Epithelial cell of esophagus (primary cell): ENCODE measurements at regions not wholly inside any gene's neighbourhood (a gene's known extent, or its start where the extent isn't known, plus 50 kb on each side); places are given as distances from the start of the nearest gene placed in this dataset.
A peak's percentile ranks its signal among the peaks of the same experiment; 100 is the strongest.

ENCODE experiments used
- DNase-seq: peaks from one replicate; pipeline ENCODE4 v3.0.0; 2010; ENCODE audit warnings: low read depth
- H3K4me3 ChIP-seq: 2 replicates; pipeline ENCODE4 v1.5.1; 2011; ENCODE audit warnings: mild to moderate bottlenecking, low read length, control low read depth
- TF ChIP-seq, protein P1 (sequence below): IDR thresholded peaks from 2 replicates; pipeline ENCODE4 v1.5.1; 2011; ENCODE audit warnings: low read depth, mild to moderate bottlenecking, low read length, control low read depth, inconsistent platforms; ENCODE audit not compliant: insufficient read depth; ENCODE audit errors: missing control alignments

DNA sequence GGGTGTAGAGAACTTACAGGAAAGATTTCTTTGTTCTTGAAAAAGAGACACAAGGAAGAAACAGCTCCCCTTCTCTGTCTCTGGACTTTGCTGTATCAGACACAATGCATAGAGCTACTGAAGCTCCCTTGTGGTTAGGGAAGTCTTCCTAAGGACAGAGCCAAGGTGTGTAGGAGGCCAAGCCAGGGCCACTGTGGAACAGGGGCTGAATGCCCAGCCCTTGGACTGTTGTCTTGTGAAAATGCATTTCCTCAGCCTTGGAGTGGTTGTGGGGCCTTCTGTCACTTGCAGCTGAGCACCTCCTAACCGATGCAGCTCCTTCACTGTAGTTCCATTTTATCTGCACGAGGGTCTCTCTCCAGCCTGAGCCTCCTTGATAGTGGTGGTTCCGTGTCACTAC, 353.4 kb downstream of the CCSER2 start:
- TF ChIP-seq, protein P1, sequence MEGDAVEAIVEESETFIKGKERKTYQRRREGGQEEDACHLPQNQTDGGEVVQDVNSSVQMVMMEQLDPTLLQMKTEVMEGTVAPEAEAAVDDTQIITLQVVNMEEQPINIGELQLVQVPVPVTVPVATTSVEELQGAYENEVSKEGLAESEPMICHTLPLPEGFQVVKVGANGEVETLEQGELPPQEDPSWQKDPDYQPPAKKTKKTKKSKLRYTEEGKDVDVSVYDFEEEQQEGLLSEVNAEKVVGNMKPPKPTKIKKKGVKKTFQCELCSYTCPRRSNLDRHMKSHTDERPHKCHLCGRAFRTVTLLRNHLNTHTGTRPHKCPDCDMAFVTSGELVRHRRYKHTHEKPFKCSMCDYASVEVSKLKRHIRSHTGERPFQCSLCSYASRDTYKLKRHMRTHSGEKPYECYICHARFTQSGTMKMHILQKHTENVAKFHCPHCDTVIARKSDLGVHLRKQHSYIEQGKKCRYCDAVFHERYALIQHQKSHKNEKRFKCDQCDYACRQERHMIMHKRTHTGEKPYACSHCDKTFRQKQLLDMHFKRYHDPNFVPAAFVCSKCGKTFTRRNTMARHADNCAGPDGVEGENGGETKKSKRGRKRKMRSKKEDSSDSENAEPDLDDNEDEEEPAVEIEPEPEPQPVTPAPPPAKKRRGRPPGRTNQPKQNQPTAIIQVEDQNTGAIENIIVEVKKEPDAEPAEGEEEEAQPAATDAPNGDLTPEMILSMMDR = no peak
- DNase-seq = no peak
- no peak overlapping the region for H3K4me3 ChIP-seq

DNA sequence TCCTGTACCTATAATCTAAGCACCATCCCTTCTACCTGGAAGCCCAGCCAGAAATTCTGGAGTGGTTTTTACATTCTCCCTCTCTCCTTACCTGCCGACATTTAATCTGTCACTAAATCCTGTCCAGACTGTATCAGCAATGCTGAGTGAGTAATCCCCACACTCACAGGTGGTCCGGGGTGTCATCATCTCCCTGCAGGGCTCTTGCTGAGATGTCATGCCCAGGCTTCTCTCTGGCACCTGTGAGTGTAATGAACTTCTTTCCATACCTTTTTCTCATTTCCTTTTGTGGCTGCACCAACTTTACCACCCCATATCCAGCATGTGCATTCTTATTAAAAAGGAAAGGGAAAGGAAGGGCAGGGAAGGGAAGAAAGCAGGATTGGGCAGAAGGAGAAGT, 355.2 kb downstream of the CCSER2 start:
- no peak overlapping the region for H3K4me3 ChIP-seq
- DNase-seq = peak; percentile 74
- TF ChIP-seq, protein P1 = no peak

DNA sequence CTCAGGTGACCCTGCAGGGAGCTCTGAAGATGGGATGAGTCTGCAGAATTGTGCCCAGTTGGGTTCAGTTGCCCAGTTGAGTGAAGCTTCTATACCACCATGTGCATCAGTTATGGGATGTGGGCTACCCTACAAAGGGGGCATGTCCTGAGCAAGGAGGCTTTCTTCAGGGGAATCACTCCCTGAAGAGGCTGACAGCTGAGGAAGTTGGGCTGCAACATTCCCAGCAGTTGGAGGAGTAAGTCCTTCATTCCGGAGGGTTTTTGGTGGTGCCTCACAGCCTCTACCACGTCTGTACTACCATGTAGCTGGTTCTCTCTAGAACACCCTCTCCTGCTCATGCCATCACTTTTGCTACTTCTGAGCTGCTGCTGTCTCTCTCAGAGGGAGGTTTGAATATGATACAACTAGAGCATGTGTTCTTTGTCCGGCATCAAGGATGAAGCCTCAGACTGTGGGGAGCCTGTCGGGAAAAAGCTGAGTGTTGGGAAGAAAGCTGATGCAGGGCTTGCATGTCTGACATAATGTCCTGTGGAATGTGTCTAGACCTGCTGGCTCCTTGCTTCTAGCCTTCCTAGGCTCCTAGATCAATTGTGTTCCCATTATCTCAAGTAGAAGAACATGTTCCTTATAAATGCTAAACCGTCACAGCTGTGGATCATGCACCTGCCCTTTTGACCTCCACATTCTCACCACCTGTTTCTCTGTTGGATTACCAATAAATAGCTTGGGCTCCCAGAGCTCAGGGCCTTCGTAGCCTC, 355.8 kb downstream of the CCSER2 start:
- TF ChIP-seq, protein P1 = no peak
- H3K4me3 ChIP-seq = no peak overlapping the region
- peak; percentile 60 for DNase-seq

DNA sequence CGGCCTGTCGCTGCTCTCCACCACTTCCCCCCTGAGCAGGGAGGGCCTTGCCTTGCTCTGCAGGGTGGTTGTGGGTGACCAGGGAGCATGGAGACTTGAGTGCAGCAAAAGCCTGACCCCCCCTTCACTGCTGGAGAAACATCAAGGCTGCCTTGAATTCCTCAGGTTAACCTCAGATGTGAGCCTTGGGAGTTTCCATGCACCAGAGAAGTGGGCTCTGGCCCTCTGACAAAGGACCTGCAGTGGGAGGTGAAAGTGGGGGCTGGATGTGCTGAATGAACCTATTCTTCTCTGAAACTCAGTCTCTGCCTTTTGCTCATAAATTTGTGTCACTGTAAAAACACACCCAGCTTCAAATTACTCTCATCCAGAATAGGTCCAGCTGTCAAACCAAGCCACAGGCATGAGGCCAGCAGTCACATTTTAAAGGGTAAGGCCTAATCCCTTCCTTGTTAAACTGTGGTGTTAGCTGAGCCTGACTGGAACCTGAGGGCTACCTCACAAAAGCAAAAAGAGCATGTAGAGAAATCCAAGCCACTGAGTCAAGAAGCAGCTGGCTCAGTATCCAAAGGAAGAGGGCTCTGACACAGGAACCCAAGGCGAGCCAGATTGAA, 356.8 kb downstream of the CCSER2 start:
- no peak for DNase-seq
- TF ChIP-seq, protein P1 = no peak
- no peak overlapping the region for H3K4me3 ChIP-seq

DNA sequence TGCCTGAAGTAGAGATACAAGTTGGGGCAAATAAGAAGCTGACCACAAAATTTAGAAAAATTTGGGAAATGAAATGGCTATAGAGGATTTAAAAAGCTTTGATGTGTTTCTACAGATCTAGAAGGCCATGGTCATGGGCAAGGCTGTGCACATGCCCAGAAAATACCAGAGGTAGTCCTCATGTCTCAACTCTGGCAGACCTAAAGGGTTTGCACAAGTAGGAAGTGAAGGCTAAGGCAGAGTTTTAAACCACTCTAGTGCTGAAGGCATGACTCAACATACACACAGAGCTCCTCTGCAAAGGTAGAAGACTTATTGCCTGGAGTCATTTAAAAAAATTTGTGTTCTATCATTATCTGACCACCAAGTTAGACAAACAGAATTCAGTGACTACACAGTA, 364.6 kb downstream of the CCSER2 start:
- DNase-seq = peak; percentile 20
- TF ChIP-seq, protein P1 = no peak
- no peak overlapping the region for H3K4me3 ChIP-seq

DNA sequence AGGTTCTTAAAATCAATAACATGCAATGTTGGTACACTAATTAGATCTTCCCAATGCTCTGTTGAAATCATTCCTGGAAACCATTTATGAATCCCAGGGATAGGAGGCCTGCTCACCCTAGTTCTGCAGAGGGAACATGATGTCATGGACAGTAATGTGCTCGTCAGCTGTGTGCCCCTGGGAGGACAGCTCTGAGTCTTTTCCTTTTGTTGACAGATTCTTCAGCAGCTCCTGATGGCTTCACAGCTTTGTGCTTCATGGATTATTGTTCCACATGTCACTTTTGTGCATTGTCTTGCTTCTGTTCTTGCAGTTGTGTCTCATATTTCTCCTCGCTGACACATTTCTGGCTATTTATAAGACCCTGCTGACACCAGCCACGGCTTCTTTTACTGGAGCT, 367.5 kb downstream of the CCSER2 start:
- DNase-seq = no peak
- no peak overlapping the region for H3K4me3 ChIP-seq
- TF ChIP-seq, protein P1 = no peak
